ENCODE measurements at regions not wholly inside any gene's neighbourhood (a gene's known extent, or its start where the extent isn't known, plus 50 kb on each side); places are given as distances from the start of the nearest gene placed in this dataset.
A peak's percentile ranks its signal among the peaks of the same experiment; 100 is the strongest.

GRCh38 chr3:95200384-95200783 is 1137.5 kb downstream of the NSUN3 start:
- no peaks in the 10 kb centered on the region for H3K27me3 Mint-ChIP-seq
- H3K4me1 Mint-ChIP-seq (ENCODE audit: low read depth): no peaks in the 10 kb centered on the region
- H3K9me3 Mint-ChIP-seq (ENCODE audit: low read depth): peaks cover 4% of the 10 kb centered on the region
- no peak overlapping the region for H3K27ac Mint-ChIP-seq
- H3K4me3 Mint-ChIP-seq (ENCODE audit: low read depth): no peak overlapping the region
- no peaks in the 10 kb centered on the region for H3K36me3 Mint-ChIP-seq (ENCODE audit: insufficient read depth)
- DNase-seq (ENCODE audit: low spot score, unreplicated experiment): no peak
- TF ChIP-seq, protein P1, sequence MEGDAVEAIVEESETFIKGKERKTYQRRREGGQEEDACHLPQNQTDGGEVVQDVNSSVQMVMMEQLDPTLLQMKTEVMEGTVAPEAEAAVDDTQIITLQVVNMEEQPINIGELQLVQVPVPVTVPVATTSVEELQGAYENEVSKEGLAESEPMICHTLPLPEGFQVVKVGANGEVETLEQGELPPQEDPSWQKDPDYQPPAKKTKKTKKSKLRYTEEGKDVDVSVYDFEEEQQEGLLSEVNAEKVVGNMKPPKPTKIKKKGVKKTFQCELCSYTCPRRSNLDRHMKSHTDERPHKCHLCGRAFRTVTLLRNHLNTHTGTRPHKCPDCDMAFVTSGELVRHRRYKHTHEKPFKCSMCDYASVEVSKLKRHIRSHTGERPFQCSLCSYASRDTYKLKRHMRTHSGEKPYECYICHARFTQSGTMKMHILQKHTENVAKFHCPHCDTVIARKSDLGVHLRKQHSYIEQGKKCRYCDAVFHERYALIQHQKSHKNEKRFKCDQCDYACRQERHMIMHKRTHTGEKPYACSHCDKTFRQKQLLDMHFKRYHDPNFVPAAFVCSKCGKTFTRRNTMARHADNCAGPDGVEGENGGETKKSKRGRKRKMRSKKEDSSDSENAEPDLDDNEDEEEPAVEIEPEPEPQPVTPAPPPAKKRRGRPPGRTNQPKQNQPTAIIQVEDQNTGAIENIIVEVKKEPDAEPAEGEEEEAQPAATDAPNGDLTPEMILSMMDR (IDR thresholded peaks at IDR 0.05; ENCODE audit: unreplicated experiment): no peak

- Mint-ChIP-seq H3K9me3 (ENCODE audit: low read depth) (no peaks in the 10 kb centered on the region), H3K27ac (no peak overlapping the region), H3K4me1 (ENCODE audit: low read depth) (no peaks in the 10 kb centered on the region), H3K4me3 (ENCODE audit: low read depth) (no peak overlapping the region), H3K36me3 (ENCODE audit: insufficient read depth) (peaks cover 1% of the 10 kb centered on the region), H3K27me3 (no peaks in the 10 kb centered on the region)
- DNase-seq (ENCODE audit: low spot score, unreplicated experiment): no peak
- TF ChIP-seq, protein P1 (IDR thresholded peaks at IDR 0.05; ENCODE audit: unreplicated experiment): no peak
Observed at GRCh38 chr3:95210878-95211277, 1148.0 kb downstream of the NSUN3 start.

- Mint-ChIP-seq H3K4me3 (ENCODE audit: low read depth) (no peak overlapping the region), H3K27me3 (no peaks in the 10 kb centered on the region), H3K27ac (no peak overlapping the region), H3K9me3 (ENCODE audit: low read depth) (peaks cover 4% of the 10 kb centered on the region), H3K36me3 (ENCODE audit: insufficient read depth) (peaks cover 1% of the 10 kb centered on the region), H3K4me1 (ENCODE audit: low read depth) (no peaks in the 10 kb centered on the region)
- TF ChIP-seq, protein P1 (IDR thresholded peaks at IDR 0.05; ENCODE audit: unreplicated experiment): no peak
- no peak for DNase-seq (ENCODE audit: low spot score, unreplicated experiment)
Observed at GRCh38 chr3:95212117-95212516, 1149.3 kb downstream of the NSUN3 start.

GRCh38 chr3:95215437-95215957 is 1152.6 kb downstream of the NSUN3 start:
- Mint-ChIP-seq H3K4me1 (ENCODE audit: low read depth) (peaks cover 10% of the 10 kb centered on the region), H3K27me3 (no peaks in the 10 kb centered on the region), H3K36me3 (ENCODE audit: insufficient read depth) (peaks cover 6% of the 10 kb centered on the region), H3K4me3 (ENCODE audit: low read depth) (no peak overlapping the region), H3K27ac (no peak overlapping the region), H3K9me3 (ENCODE audit: low read depth) (peaks cover 13% of the 10 kb centered on the region)
- TF ChIP-seq, protein P1 (IDR thresholded peaks at IDR 0.05; ENCODE audit: unreplicated experiment): no peak
- DNase-seq (ENCODE audit: low spot score, unreplicated experiment): no peak

DNA sequence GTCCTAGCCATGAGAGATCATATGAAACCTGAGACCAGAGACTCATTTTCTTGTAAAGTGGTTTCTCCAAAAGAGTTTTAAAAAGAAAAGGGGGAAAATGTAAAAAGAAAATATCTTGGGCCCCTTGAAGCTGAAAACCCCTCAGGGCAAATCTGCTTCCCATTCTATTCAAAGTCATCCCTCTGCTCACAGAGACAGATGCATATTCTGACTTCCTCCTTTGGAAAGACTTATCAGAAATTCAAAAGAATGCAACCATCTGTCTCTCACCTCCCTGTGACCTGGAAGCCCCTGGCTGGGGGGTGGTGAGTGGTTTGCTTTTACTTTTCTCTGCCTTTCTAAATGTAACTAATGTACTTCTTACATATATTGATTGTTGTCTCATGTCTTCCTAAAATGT is 1154.8 kb downstream of the NSUN3 start:
- no peaks in the 10 kb centered on the region for H3K27me3 Mint-ChIP-seq
- TF ChIP-seq, protein P1 (IDR thresholded peaks at IDR 0.05; ENCODE audit: unreplicated experiment): no peak
- no peak for DNase-seq (ENCODE audit: low spot score, unreplicated experiment)
- H3K36me3 Mint-ChIP-seq (ENCODE audit: insufficient read depth): peaks cover 11% of the 10 kb centered on the region
- H3K4me1 Mint-ChIP-seq (ENCODE audit: low read depth): peaks cover 10% of the 10 kb centered on the region
- no peak overlapping the region for H3K4me3 Mint-ChIP-seq (ENCODE audit: low read depth)
- peak overlapping the region; percentile 77 for H3K27ac Mint-ChIP-seq
- H3K9me3 Mint-ChIP-seq (ENCODE audit: low read depth): peaks cover 23% of the 10 kb centered on the region

Data from progenitor cell of endocrine pancreas (in vitro differentiated cells).